CD14-positive monocyte (primary cell): ENCODE measurements at regions not wholly inside any gene's neighbourhood (a gene's known extent, or its start where the extent isn't known, plus 50 kb on each side); places are given as distances from the start of the nearest gene placed in this dataset.

ENCODE experiments used
- DNase-seq, 3 donors: peaks; one replicate each; pipeline ENCODE4 v3.0.0-alpha.2; 2011 to 2022
- H2AFZ ChIP-seq: 2 replicates; pipeline ENCODE4 v1.6.0; 2012; ENCODE audit warnings: mild to moderate bottlenecking, low read depth, low read length, inconsistent platforms; ENCODE audit not compliant: insufficient read depth, poor library complexity, severe bottlenecking
- H3K27ac ChIP-seq, 2 donors: 1 replicate in 1 of 2; 2 replicates in 1 of 2; pipeline ENCODE4 v1.5.1; 2012 to 2013; ENCODE audit warnings: low read length in 2 of 2, control low read depth in 1 of 2, inconsistent platforms in 1 of 2, low read depth in 1 of 2, mild to moderate bottlenecking in 1 of 2
- H3K27me3 ChIP-seq, 2 donors: one replicate each; pipeline versions ENCODE4 v1.6.0 to v1.6.1; 2011 to 2013; ENCODE audit warnings: low read length in 2 of 2; ENCODE audit not compliant: control insufficient read depth in 2 of 2, insufficient read depth in 2 of 2
- H3K36me3 ChIP-seq, 2 donors: replicated peaks in 1 of 2; 1 replicate in 1 of 2; 2 replicates in 1 of 2; pipeline versions ENCODE4 v1.5.1 to v1.6.1; 2012 to 2013; ENCODE audit warnings: low read length in 2 of 2, control low read depth in 1 of 2, inconsistent platforms in 1 of 2, mild to moderate bottlenecking in 1 of 2; ENCODE audit not compliant: insufficient read depth in 2 of 2, control insufficient read depth in 1 of 2
- H3K4me1 ChIP-seq, 2 donors: 1 replicate in 1 of 2; 2 replicates in 1 of 2; pipeline versions ENCODE4 v1.5.1 to v1.6.1; 2012 to 2013; ENCODE audit warnings: low read length in 2 of 2, control low read depth in 1 of 2, inconsistent platforms in 1 of 2, mild to moderate bottlenecking in 1 of 2, moderate library complexity in 1 of 2; ENCODE audit not compliant: insufficient read depth in 2 of 2, control insufficient read depth in 1 of 2
- H3K4me2 ChIP-seq: replicated peaks from 2 replicates; pipeline ENCODE3; 2012; ENCODE audit warnings: low read length, moderate library complexity, mild to moderate bottlenecking; ENCODE audit not compliant: poor library complexity, severe bottlenecking; ENCODE audit errors: extremely low read depth
- H3K4me3 ChIP-seq, 3 experiments: fragments of 200-600 bp in 1 of 3; sonication (generic) in 1 of 3; replicated peaks in 1 of 3; 1 replicate in 2 of 3; 2 replicates in 1 of 3; pipeline ENCODE4 v1.5.1; 2011 to 2013; ENCODE audit warnings: low read length in 3 of 3, mild to moderate bottlenecking in 3 of 3, control low read depth in 2 of 3, low read depth in 2 of 3, inconsistent platforms in 1 of 3, moderate library complexity in 1 of 3
- H3K79me2 ChIP-seq: 2 replicates; pipeline ENCODE4 v1.6.0; 2012; ENCODE audit warnings: mild to moderate bottlenecking, control low read depth, inconsistent platforms, low read length, moderate library complexity; ENCODE audit not compliant: insufficient read depth
- H3K9ac ChIP-seq: 2 replicates; pipeline ENCODE4 v1.6.0; 2017; ENCODE audit warnings: low read length, mild to moderate bottlenecking; ENCODE audit not compliant: insufficient read depth, poor library complexity, severe bottlenecking
- H3K9me3 ChIP-seq, 2 donors: replicated peaks in 1 of 2; 1 replicate in 1 of 2; 2 replicates in 1 of 2; pipeline versions ENCODE4 v1.5.1 to v1.6.1; 2012 to 2013; ENCODE audit warnings: low read length in 2 of 2, control low read depth in 1 of 2; ENCODE audit not compliant: control insufficient read depth in 1 of 2, insufficient read depth in 1 of 2
- H4K20me1 ChIP-seq: 2 replicates; pipeline ENCODE4 v1.6.0; 2012; ENCODE audit warnings: mild to moderate bottlenecking, low read length, control low read depth, moderate library complexity; ENCODE audit not compliant: insufficient read depth
- H3K27ac Mint-ChIP-seq, 7 donors: one replicate each; pipeline ENCODE4 v1.8.0; 2020; ENCODE audit warnings: mild to moderate bottlenecking in 7 of 7, mixed read lengths in 7 of 7, moderate library complexity in 6 of 7, inconsistent platforms in 2 of 7
- H3K27me3 Mint-ChIP-seq, 3 donors: one replicate each; pipeline ENCODE4 v1.8.0; 2021 to 2022; ENCODE audit warnings: low read depth in 3 of 3, mild to moderate bottlenecking in 3 of 3, mixed read lengths in 3 of 3, moderate library complexity in 3 of 3, inconsistent platforms in 1 of 3
- H3K36me3 Mint-ChIP-seq, 2 donors: one replicate each; pipeline ENCODE4 v1.8.0; 2020; ENCODE audit warnings: mixed read lengths in 2 of 2, inconsistent platforms in 1 of 2, mild to moderate bottlenecking in 1 of 2
- H3K4me1 Mint-ChIP-seq: one replicate; pipeline ENCODE4 v1.8.0; 2020; ENCODE audit warnings: mild to moderate bottlenecking, mixed read lengths
- H3K4me3 Mint-ChIP-seq, 2 donors: one replicate each; pipeline ENCODE4 v1.8.0; 2020; ENCODE audit warnings: mild to moderate bottlenecking in 2 of 2, mixed read lengths in 2 of 2, moderate library complexity in 1 of 2
- H3K9me3 Mint-ChIP-seq, 7 donors: one replicate each; pipeline ENCODE4 v1.8.0; 2020 to 2022; ENCODE audit warnings: mixed read lengths in 7 of 7, mild to moderate bottlenecking in 6 of 7, moderate library complexity in 6 of 7, inconsistent platforms in 2 of 7
- CTCF ChIP-seq: fragments of 200-600 bp; IDR thresholded peaks from one replicate; pipeline ENCODE4 v1.8.0; 2022; ENCODE audit warnings: antibody characterized with exemption, mild to moderate bottlenecking
- WGBS: methylation state at CpG from one replicate; pipeline ENCODE4 v1.1.5; 2013; ENCODE audit warnings: missing lambda C conversion rate; ENCODE audit not compliant: insufficient coverage; 5-methylcytosine and 5-hydroxymethylcytosine counted together
- intact Hi-C, 2 donors: fragments of 100-400 bp; cut with micrococcal nuclease; formaldehyde crosslinking; loops; one replicate each; pipeline versions ENCODE4 v1.15.0 to v1.15.1; 2023

- 0% methylated on average over 2 of the region's 6 CpGs for WGBS
- TF ChIP-seq CTCF, result no peak
- peak overlapping the region; percentile 50 to 93 (median 85) for H3K27ac Mint-ChIP-seq
- peaks cover 15% of the 10 kb centered on the region for H3K4me1 Mint-ChIP-seq
- Histone ChIP-seq H3K27me3 (no peaks in the 10 kb centered on the region), H3K4me3 (no peak overlapping the region), H3K9ac (peak overlapping the region; percentile 2), H3K4me2 (peak overlapping the region; percentile 38), H3K36me3 (no peaks in the 10 kb centered on the region), H3K4me1 (peaks cover 9 to 15% of the 10 kb centered on the region in 2 donors), H2AFZ (peak overlapping the region; percentile 13), H3K27ac (peak overlapping the region in 1 of 2 donors; percentile 76), H4K20me1 (no peaks in the 10 kb centered on the region), H3K79me2 (no peaks in the 10 kb centered on the region), H3K9me3 (no peaks in the 10 kb centered on the region)
- H3K4me3 Mint-ChIP-seq, result peak overlapping the region in 1 of 2 donors; percentile 42
- H3K36me3 Mint-ChIP-seq, result peaks cover 0 to 2% of the 10 kb centered on the region in 2 donors
- H3K27me3 Mint-ChIP-seq, result peaks cover 0 to 3% (median 0%) of the 10 kb centered on the region in 3 donors
- peak; percentile 67 to 89 (median 75) for DNase-seq
- H3K9me3 Mint-ChIP-seq, result peaks cover 0 to 3% (median 1%) of the 10 kb centered on the region in 7 donors
- intact Hi-C loops, result no loop called here
Observed at GRCh38 chr1:101112051-101112780, 86.6 kb upstream of the DPH5 start.

GRCh38 chr1:101111461-101111860 is 85.9 kb upstream of the DPH5 start:
- Histone ChIP-seq H3K27me3 (no peaks in the 10 kb centered on the region), H4K20me1 (no peaks in the 10 kb centered on the region), H3K79me2 (no peaks in the 10 kb centered on the region), H3K9me3 (no peaks in the 10 kb centered on the region), H3K9ac (no peak overlapping the region), H3K27ac (peak overlapping the region in 1 of 2 donors; percentile 76), H3K4me1 (peaks cover 9 to 15% of the 10 kb centered on the region in 2 donors), H2AFZ (peak overlapping the region; percentile 13), H3K4me2 (peak overlapping the region; percentile 38), H3K36me3 (no peaks in the 10 kb centered on the region), H3K4me3 (no peak overlapping the region)
- Mint-ChIP-seq H3K27ac (peak overlapping the region in 4 of 7 donors; percentile 82 to 93 (median 86)), H3K4me1 (peaks cover 15% of the 10 kb centered on the region), H3K36me3 (peaks cover 0 to 2% of the 10 kb centered on the region in 2 donors), H3K4me3 (no peak overlapping the region), H3K9me3 (peaks cover 0 to 3% (median 1%) of the 10 kb centered on the region in 7 donors), H3K27me3 (peaks cover 0 to 3% (median 0%) of the 10 kb centered on the region in 3 donors)
- WGBS, result no CpG with 5 or more reads among the region's 1 CpG
- intact Hi-C loops, result no loop called here
- no peak for DNase-seq
- TF ChIP-seq CTCF, result no peak
